Umbilical cord (tissue), 1 donor: ENCODE measurements at regions not wholly inside any gene's neighbourhood (a gene's known extent, or its start where the extent isn't known, plus 50 kb on each side); places are given as distances from the start of the nearest gene placed in this dataset.
"Not testable (repeated sequence)": the region's sequence is repeated elsewhere in the genome, so short reads cannot be mapped to it uniquely, and the experiment has no call there.

Source experiments
- DNase-seq: peaks from one replicate; pipeline ENCODE4 v3.0.0-alpha.2; 2015; ENCODE audit warnings: low spot score

GRCh38 chr3:56956906-56957305 lies 103.6 kb upstream of the SPATA12 start:
- DNase-seq: no peak

- DNase-seq: peak; percentile 42
Observed at GRCh38 chr3:56955492-56956111, 104.9 kb upstream of the SPATA12 start.

- DNase-seq: no peak
Observed at GRCh38 chr3:56954125-56954524, 106.3 kb upstream of the SPATA12 start.

GRCh38 chr3:56952846-56953245 lies 107.6 kb upstream of the SPATA12 start:
- no peak for DNase-seq

GRCh38 chr3:56952061-56952460 lies 108.4 kb upstream of the SPATA12 start:
- no peak for DNase-seq

GRCh38 chr3:56951366-56951765 lies 109.1 kb upstream of the SPATA12 start:
- DNase-seq: no peak

GRCh38 chr3:56945378-56945777 lies 115.1 kb upstream of the SPATA12 start:
- not testable (repeated sequence) for DNase-seq

- no peak for DNase-seq
Observed at GRCh38 chr3:56942523-56942922, 117.9 kb upstream of the SPATA12 start.

GRCh38 chr3:56940976-56941375 lies 119.5 kb upstream of the SPATA12 start:
- no peak for DNase-seq

GRCh38 chr3:56940321-56940720 lies 120.1 kb upstream of the SPATA12 start:
- no peak for DNase-seq

- DNase-seq: no peak
Observed at GRCh38 chr3:56939834-56940233, 120.6 kb upstream of the SPATA12 start.

GRCh38 chr3:56938530-56938929 lies 121.9 kb upstream of the SPATA12 start:
- no peak for DNase-seq

GRCh38 chr3:56937580-56937979 lies 122.9 kb upstream of the SPATA12 start:
- DNase-seq: no peak

GRCh38 chr3:56935811-56936210 lies 124.7 kb upstream of the SPATA12 start:
- DNase-seq: no peak

- not testable (repeated sequence) for DNase-seq
Observed at GRCh38 chr3:56934481-56934880, 126.0 kb upstream of the SPATA12 start.

- no peak for DNase-seq
Observed at GRCh38 chr3:56933803-56934202, 126.7 kb upstream of the SPATA12 start.

- DNase-seq: no peak
Observed at GRCh38 chr3:56932866-56933265, 127.6 kb upstream of the SPATA12 start.

GRCh38 chr3:56931836-56932235 lies 128.6 kb upstream of the SPATA12 start:
- DNase-seq: peak; percentile 72

- no peak for DNase-seq
Observed at GRCh38 chr3:56930706-56931105, 129.0 kb upstream of the ARHGEF3 start.

GRCh38 chr3:56929809-56930615 lies 128.3 kb upstream of the ARHGEF3 start:
- DNase-seq: no peak

GRCh38 chr3:56928379-56929068 lies 126.8 kb upstream of the ARHGEF3 start:
- peak; percentile 54 for DNase-seq

GRCh38 chr3:56927855-56928254 lies 126.1 kb upstream of the ARHGEF3 start:
- DNase-seq: peak; percentile 51

- DNase-seq: no peak
Observed at GRCh38 chr3:56926947-56927282, 125.2 kb upstream of the ARHGEF3 start.
